HEK293 (cell line): ENCODE measurements at regions not wholly inside any gene's neighbourhood (a gene's known extent, or its start where the extent isn't known, plus 50 kb on each side); places are given as distances from the start of the nearest gene placed in this dataset.

Source experiments
- CTCF ChIA-PET: fragments of 350-600 bp; formaldehyde crosslinking; extraction: SDS; loops from one replicate; lab custom pipeline; 2021; ENCODE audit warnings: antibody characterized with exemption; lab: Yijun Ruan, JAX
- POLR2A ChIA-PET: fragments of 300-600 bp; formaldehyde crosslinking; extraction: SDS; loops from one replicate; lab custom pipeline; 2020; ENCODE audit warnings: antibody characterized with exemption, inconsistent platforms; lab: Yijun Ruan, JAX
- H3K27ac ChIP-seq: fragments of 200-500 bp; sonication (Bioruptor generic); 2 replicates; pipeline ENCODE4 v1.5.1; 2014; ENCODE audit warnings: low read depth, low read length, control low read depth, inconsistent platforms; ENCODE audit errors: extremely low read depth
- H3K36me3 ChIP-seq, 2 experiments: fragments of 200-500 bp in 1 of 2; sonication (Bioruptor generic) in 1 of 2; 1 replicate in 1 of 2; 2 replicates in 1 of 2; pipeline ENCODE4 v1.5.1; 2014 to 2017; ENCODE audit warnings: inconsistent platforms in 2 of 2, low read length in 2 of 2; ENCODE audit not compliant: control insufficient read depth in 2 of 2, insufficient read depth in 1 of 2
- H3K4me1 ChIP-seq: fragments of 200-500 bp; sonication (Bioruptor generic); 2 replicates; pipeline ENCODE4 v1.5.1; 2014; ENCODE audit warnings: mild to moderate bottlenecking, low read length, inconsistent platforms; ENCODE audit not compliant: control insufficient read depth, insufficient read depth
- H3K4me3 ChIP-seq: 2 replicates; pipeline ENCODE4 v1.5.1; 2011; ENCODE audit warnings: low read depth, mild to moderate bottlenecking, control low read depth, low read length, moderate library complexity
- H3K9me3 ChIP-seq: fragments of 200-500 bp; sonication (Bioruptor generic); 2 replicates; pipeline ENCODE4 v1.5.1; 2014; ENCODE audit warnings: low read depth, low read length, inconsistent platforms; ENCODE audit not compliant: control insufficient read depth, insufficient read depth
- IKZF3 ChIP-seq: fragments of 450-650 bp; IDR thresholded peaks from 2 replicates; pipeline ENCODE4 v1.5.0; 2018; ENCODE audit warnings: missing biosample characterization, mild to moderate bottlenecking, missing genetic modification characterization, moderate library complexity
- KLF9 ChIP-seq: fragments of 450-650 bp; formaldehyde crosslinking; IDR thresholded peaks from 2 replicates; pipeline ENCODE4 v1.5.1; 2016; ENCODE audit warnings: missing biosample characterization, missing genetic modification characterization, low read depth
- PRDM1 ChIP-seq: fragments of 450-650 bp; formaldehyde crosslinking; IDR thresholded peaks from 2 replicates; pipeline ENCODE4; 2016; ENCODE audit warnings: missing biosample characterization, missing genetic modification characterization
- ZFP3 ChIP-seq: fragments of 450-650 bp; formaldehyde crosslinking; IDR thresholded peaks from 2 replicates; pipeline ENCODE4 v1.5.1; 2016; ENCODE audit warnings: low read depth, missing biosample characterization, missing genetic modification characterization
- ZNF114 ChIP-seq: fragments of 450-650 bp; formaldehyde crosslinking; IDR thresholded peaks from 2 replicates; pipeline ENCODE4 v1.5.0; 2017; ENCODE audit warnings: missing biosample characterization, missing genetic modification characterization
- ZNF19 ChIP-seq: fragments of 450-650 bp; formaldehyde crosslinking; IDR thresholded peaks from 2 replicates; pipeline ENCODE4; 2016; ENCODE audit warnings: missing biosample characterization, missing genetic modification characterization, low read depth
- ZNF274 ChIP-seq, 2 experiments: fragments of 200-500 bp in 1 of 2; fragments of 450-650 bp in 1 of 2; sonication (Bioruptor generic) in 1 of 2; formaldehyde crosslinking in 1 of 2; IDR thresholded peaks; 2 replicates each; pipeline versions ENCODE4 v1.5.1 to v1.6.1; 2014 to 2016; ENCODE audit warnings: borderline replicate concordance in 1 of 2, inconsistent platforms in 1 of 2, low read length in 1 of 2, missing biosample characterization in 1 of 2, missing genetic modification characterization in 1 of 2
- ZNF341 ChIP-seq: fragments of 450-650 bp; formaldehyde crosslinking; IDR thresholded peaks from 2 replicates; pipeline ENCODE4; 2016; ENCODE audit warnings: low read depth, missing biosample characterization, missing genetic modification characterization
- ZNF354C ChIP-seq: fragments of 450-650 bp; formaldehyde crosslinking; IDR thresholded peaks from 2 replicates; pipeline ENCODE4 v1.5.1; 2016; ENCODE audit warnings: missing biosample characterization, missing genetic modification characterization, low read depth, borderline replicate concordance
- ZNF433 ChIP-seq: fragments of 450-650 bp; formaldehyde crosslinking; IDR thresholded peaks from 2 replicates; pipeline ENCODE4 v1.5.1; 2016; ENCODE audit warnings: missing biosample characterization, missing genetic modification characterization, low read depth
- ZNF530 ChIP-seq: fragments of 450-650 bp; formaldehyde crosslinking; IDR thresholded peaks from 2 replicates; pipeline ENCODE4 v1.5.1; 2016; ENCODE audit warnings: low read depth, missing biosample characterization, missing genetic modification characterization
- ZNF548 ChIP-seq: fragments of 450-650 bp; formaldehyde crosslinking; IDR thresholded peaks from 2 replicates; pipeline ENCODE4 v1.5.1; 2016; ENCODE audit warnings: missing biosample characterization, missing genetic modification characterization
- ZNF654 ChIP-seq: fragments of 450-650 bp; formaldehyde crosslinking; IDR thresholded peaks from 2 replicates; pipeline ENCODE4 v1.5.1; 2016; ENCODE audit warnings: low read depth, missing biosample characterization, missing genetic modification characterization
- ZNF701 ChIP-seq: fragments of 450-650 bp; formaldehyde crosslinking; IDR thresholded peaks from 2 replicates; pipeline ENCODE4 v1.5.1; 2016; ENCODE audit warnings: missing biosample characterization, missing genetic modification characterization
- TF ChIP-seq, protein P1 (sequence below): fragments of 450-650 bp; formaldehyde crosslinking; IDR thresholded peaks from 2 replicates; pipeline ENCODE4 v1.5.1; 2017; ENCODE audit warnings: missing biosample characterization, missing genetic modification characterization
- TF ChIP-seq, protein P2 (sequence below): fragments of 450-650 bp; formaldehyde crosslinking; IDR thresholded peaks from 2 replicates; pipeline ENCODE4 v1.5.1; 2016; ENCODE audit warnings: missing biosample characterization, missing genetic modification characterization
- TF ChIP-seq, protein P3 (sequence below): fragments of 450-650 bp; formaldehyde crosslinking; IDR thresholded peaks from 2 replicates; pipeline ENCODE4 v1.5.1; 2016; ENCODE audit warnings: missing biosample characterization, missing genetic modification characterization, borderline replicate concordance

DNA sequence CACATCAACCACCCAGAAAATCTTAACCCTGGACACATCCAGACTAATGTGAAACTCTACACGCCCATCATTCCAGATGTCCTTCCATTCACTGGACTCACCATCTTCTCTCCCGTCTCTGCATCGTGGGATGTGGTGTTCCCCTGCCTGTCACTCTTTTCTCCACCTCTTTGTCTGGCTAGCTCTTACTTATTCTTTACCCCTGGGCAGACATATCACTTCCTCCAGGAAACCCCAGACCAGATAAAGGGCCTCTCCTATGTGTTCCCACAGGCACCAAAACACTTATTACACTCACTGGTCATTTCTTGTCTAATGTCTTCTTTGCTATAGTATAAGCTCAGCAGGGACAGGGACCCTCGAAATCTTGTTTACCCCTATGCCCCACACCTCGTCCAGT is 109.3 kb upstream of the IPO5 start:
- CTCF ChIA-PET, result no interaction called here
- no peak overlapping the region for H3K4me3 ChIP-seq

DNA sequence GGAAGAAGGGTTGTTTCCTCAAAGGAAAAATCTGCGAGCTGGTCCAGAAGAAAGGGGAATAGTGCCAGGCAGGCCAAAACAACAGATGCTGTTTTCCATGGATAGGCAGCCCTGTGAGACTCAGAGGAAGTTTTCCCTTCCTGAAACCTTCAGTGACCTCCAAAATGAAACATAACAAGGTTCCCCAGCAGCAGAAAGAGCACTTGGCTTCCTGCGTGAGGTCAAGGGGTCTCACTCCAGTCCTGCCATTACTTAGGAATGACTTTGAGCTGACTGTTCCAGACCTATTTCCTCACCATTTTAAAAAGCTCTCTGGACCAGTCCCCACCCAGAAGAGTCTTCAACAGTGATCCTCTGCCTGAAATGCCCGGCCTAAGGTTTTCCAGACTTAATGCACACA is 104.6 kb upstream of the IPO5 start:
- TF ChIP-seq ZNF341 (tag by site-specific recombination) (no peak), ZNF19 (no peak), ZNF354C (tag by site-specific recombination) (no peak), KLF9 (tag by site-specific recombination) (no peak), ZNF548 (tag by site-specific recombination) (no peak), PRDM1 (tag by site-specific recombination) (no peak), ZNF530 (tag by site-specific recombination) (no peak), ZNF274 (IDR thresholded peaks at IDR 0.05; ENCODE audit: low read length) (no peak), ZNF274 (tag by site-specific recombination; IDR thresholded peaks at IDR 0.05; ENCODE audit: borderline replicate concordance) (no peak)
- TF ChIP-seq, protein P1, sequence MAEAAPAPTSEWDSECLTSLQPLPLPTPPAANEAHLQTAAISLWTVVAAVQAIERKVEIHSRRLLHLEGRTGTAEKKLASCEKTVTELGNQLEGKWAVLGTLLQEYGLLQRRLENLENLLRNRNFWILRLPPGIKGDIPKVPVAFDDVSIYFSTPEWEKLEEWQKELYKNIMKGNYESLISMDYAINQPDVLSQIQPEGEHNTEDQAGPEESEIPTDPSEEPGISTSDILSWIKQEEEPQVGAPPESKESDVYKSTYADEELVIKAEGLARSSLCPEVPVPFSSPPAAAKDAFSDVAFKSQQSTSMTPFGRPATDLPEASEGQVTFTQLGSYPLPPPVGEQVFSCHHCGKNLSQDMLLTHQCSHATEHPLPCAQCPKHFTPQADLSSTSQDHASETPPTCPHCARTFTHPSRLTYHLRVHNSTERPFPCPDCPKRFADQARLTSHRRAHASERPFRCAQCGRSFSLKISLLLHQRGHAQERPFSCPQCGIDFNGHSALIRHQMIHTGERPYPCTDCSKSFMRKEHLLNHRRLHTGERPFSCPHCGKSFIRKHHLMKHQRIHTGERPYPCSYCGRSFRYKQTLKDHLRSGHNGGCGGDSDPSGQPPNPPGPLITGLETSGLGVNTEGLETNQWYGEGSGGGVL, result no peak
- TF ChIP-seq, protein P2, sequence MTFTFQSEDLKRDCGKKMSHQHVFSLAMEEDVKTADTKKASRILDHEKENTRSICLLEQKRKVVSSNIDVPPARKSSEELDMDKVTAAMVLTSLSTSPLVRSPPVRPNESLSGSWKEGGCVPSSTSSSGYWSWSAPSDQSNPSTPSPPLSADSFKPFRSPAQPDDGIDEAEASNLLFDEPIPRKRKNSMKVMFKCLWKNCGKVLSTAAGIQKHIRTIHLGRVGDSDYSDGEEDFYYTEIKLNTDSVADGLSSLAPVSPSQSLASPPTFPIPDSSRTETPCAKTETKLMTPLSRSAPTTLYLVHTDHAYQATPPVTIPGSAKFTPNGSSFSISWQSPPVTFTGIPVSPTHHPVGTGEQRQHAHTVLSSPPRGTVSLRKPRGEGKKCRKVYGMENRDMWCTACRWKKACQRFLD (tag by site-specific recombination), result no peak
- no peak overlapping the region for H3K4me3 ChIP-seq
- ChIA-PET CTCF (no interaction called here), POLR2A (no interaction called here)
- no peaks in the 10 kb centered on the region for H3K9me3 ChIP-seq
- no peak overlapping the region for H3K27ac ChIP-seq
- no peaks in the 10 kb centered on the region for H3K36me3 ChIP-seq
- H3K4me1 ChIP-seq, result no peaks in the 10 kb centered on the region

More for the DNA sequence above, 109.3 kb upstream of the IPO5 start:
- no peaks in the 10 kb centered on the region for H3K9me3 ChIP-seq
- no peaks in the 10 kb centered on the region for H3K4me1 ChIP-seq
- POLR2A ChIA-PET, result no interaction called here
- H3K36me3 ChIP-seq, result no peaks in the 10 kb centered on the region
- no peak overlapping the region for H3K27ac ChIP-seq
- TF ChIP-seq IKZF3, result no peak
- TF ChIP-seq ZNF114 (tag by site-specific recombination), result no peak
- TF ChIP-seq, protein P3, sequence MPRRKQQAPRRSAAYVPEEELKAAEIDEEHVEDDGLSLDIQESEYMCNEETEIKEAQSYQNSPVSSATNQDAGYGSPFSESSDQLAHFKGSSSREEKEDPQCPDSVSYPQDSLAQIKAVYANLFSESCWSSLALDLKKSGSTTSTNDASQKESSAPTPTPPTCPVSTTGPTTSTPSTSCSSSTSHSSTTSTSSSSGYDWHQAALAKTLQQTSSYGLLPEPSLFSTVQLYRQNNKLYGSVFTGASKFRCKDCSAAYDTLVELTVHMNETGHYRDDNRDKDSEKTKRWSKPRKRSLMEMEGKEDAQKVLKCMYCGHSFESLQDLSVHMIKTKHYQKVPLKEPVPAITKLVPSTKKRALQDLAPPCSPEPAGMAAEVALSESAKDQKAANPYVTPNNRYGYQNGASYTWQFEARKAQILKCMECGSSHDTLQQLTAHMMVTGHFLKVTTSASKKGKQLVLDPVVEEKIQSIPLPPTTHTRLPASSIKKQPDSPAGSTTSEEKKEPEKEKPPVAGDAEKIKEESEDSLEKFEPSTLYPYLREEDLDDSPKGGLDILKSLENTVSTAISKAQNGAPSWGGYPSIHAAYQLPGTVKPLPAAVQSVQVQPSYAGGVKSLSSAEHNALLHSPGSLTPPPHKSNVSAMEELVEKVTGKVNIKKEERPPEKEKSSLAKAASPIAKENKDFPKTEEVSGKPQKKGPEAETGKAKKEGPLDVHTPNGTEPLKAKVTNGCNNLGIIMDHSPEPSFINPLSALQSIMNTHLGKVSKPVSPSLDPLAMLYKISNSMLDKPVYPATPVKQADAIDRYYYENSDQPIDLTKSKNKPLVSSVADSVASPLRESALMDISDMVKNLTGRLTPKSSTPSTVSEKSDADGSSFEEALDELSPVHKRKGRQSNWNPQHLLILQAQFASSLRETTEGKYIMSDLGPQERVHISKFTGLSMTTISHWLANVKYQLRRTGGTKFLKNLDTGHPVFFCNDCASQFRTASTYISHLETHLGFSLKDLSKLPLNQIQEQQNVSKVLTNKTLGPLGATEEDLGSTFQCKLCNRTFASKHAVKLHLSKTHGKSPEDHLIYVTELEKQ (tag by site-specific recombination), result no peak
- TF ChIP-seq ZNF701 (tag by site-specific recombination), result no peak
- no peak for TF ChIP-seq ZNF433 (tag by site-specific recombination)

DNA sequence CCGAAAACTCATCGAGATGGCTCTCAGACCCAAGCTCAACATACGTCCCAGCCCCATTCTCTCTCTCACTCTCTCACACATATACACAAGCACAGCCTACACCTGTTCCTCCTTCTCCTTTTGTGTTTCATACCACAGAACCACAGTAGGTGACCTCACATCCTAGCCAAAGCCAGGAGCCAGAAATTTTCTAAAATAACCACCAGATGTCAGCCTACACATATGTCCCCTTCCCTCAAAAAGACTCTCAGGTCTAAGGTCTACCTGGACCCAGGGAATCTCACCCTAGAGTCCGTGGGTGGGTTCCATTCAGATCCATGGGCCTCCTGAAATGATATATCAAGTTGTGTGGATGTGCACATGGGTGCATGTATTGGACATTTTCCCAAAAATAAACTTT is 104.2 kb upstream of the IPO5 start:
- Histone ChIP-seq H3K4me3 (no peak overlapping the region), H3K36me3 (no peaks in the 10 kb centered on the region)
- TF ChIP-seq ZNF654 (tag by site-specific recombination), result peak; percentile 56
- no peak for TF ChIP-seq ZFP3
- TF ChIP-seq, all 188 proteins: peak for 1
- Histone ChIP-seq H3K27ac (no peak overlapping the region), H3K9me3 (no peaks in the 10 kb centered on the region), H3K4me1 (no peaks in the 10 kb centered on the region)
- CTCF ChIA-PET, result no interaction called here
- POLR2A ChIA-PET, result no interaction called here
